Activated B cell treated with CpG ODN at 0.5 μM for 24 hours (primary cell): ENCODE measurements at regions not wholly inside any gene's neighbourhood (a gene's known extent, or its start where the extent isn't known, plus 50 kb on each side); places are given as distances from the start of the nearest gene placed in this dataset.

Experiments used
- ATAC-seq: fragments of 200-7000 bp; cut with Tn5 transposase; one replicate; pipeline ENCODE4 v1.10.0; 2021; ENCODE audit warnings: low read depth, mild to moderate bottlenecking, moderate library complexity
- CTCF ChIA-PET: fragments of 350-600 bp; sonication (Branson Sonifier 250); formaldehyde crosslinking; loops from one replicate; lab custom pipeline; 2021; ENCODE audit warnings: antibody characterized with exemption; lab: Charles Lee
- POLR2A ChIA-PET: fragments of 350-600 bp; sonication (Branson Sonifier 250); formaldehyde crosslinking; loops from one replicate; lab custom pipeline; 2021; ENCODE audit warnings: antibody characterized with exemption; lab: Charles Lee
- DNase-seq: peaks from one replicate; pipeline ENCODE4 v3.0.0; 2022
- H3K27ac Mint-ChIP-seq: one replicate; pipeline ENCODE4 v1.8.0; 2020; ENCODE audit warnings: mixed read lengths
- H3K27me3 Mint-ChIP-seq: one replicate; pipeline ENCODE4 v1.8.0; 2021; ENCODE audit warnings: mixed read lengths
- H3K36me3 Mint-ChIP-seq: one replicate; pipeline ENCODE4 v1.8.0; 2021; ENCODE audit warnings: low read depth, mixed read lengths
- H3K4me1 Mint-ChIP-seq: one replicate; pipeline ENCODE4 v1.8.0; 2021; ENCODE audit warnings: mixed read lengths
- H3K4me3 Mint-ChIP-seq: one replicate; pipeline ENCODE4 v1.8.0; 2020; ENCODE audit warnings: mild to moderate bottlenecking, mixed read lengths
- H3K9me3 Mint-ChIP-seq: one replicate; pipeline ENCODE4 v1.8.0; 2020; ENCODE audit warnings: mixed read lengths
- CTCF ChIP-seq: fragments of 200-600 bp; IDR thresholded peaks from one replicate; pipeline ENCODE4 v1.8.0; 2022; ENCODE audit warnings: antibody characterized with exemption, mild to moderate bottlenecking
- intact Hi-C: fragments of 100-400 bp; cut with micrococcal nuclease; formaldehyde crosslinking; loops from one replicate; pipeline ENCODE4 v1.15.1; 2024

GRCh38 chr18:10047237-10047636 lies 133.4 kb downstream of the VAPA start:
- H3K36me3 Mint-ChIP-seq: no peaks in the 10 kb centered on the region
- H3K4me1 Mint-ChIP-seq: no peaks in the 10 kb centered on the region
- TF ChIP-seq CTCF: no peak
- DNase-seq (no peak), ATAC-seq (no peak)
- intact Hi-C loops: no loop called here
- no peak overlapping the region for H3K27ac Mint-ChIP-seq
- H3K9me3 Mint-ChIP-seq: peaks cover 8% of the 10 kb centered on the region
- ChIA-PET CTCF (no interaction called here), POLR2A (no interaction called here)
- no peaks in the 10 kb centered on the region for H3K27me3 Mint-ChIP-seq
- no peak overlapping the region for H3K4me3 Mint-ChIP-seq

GRCh38 chr18:10049747-10050146 lies 135.9 kb downstream of the VAPA start:
- no peak overlapping the region for H3K27ac Mint-ChIP-seq
- no peaks in the 10 kb centered on the region for H3K9me3 Mint-ChIP-seq
- ChIA-PET CTCF (no interaction called here), POLR2A (no interaction called here)
- DNase-seq: no peak
- H3K27me3 Mint-ChIP-seq: no peaks in the 10 kb centered on the region
- H3K4me1 Mint-ChIP-seq: no peaks in the 10 kb centered on the region
- no peaks in the 10 kb centered on the region for H3K36me3 Mint-ChIP-seq
- no peak for TF ChIP-seq CTCF
- ATAC-seq: no peak
- intact Hi-C loops: no loop called here
- H3K4me3 Mint-ChIP-seq: no peak overlapping the region

GRCh38 chr18:10050956-10051355 lies 137.1 kb downstream of the VAPA start:
- Mint-ChIP-seq H3K36me3 (no peaks in the 10 kb centered on the region), H3K27me3 (no peaks in the 10 kb centered on the region), H3K4me1 (no peaks in the 10 kb centered on the region), H3K27ac (no peak overlapping the region), H3K9me3 (no peaks in the 10 kb centered on the region), H3K4me3 (no peak overlapping the region)
- CTCF ChIA-PET: no interaction called here
- no peak for DNase-seq
- no peak for TF ChIP-seq CTCF
- POLR2A ChIA-PET: no interaction called here
- intact Hi-C loops: no loop called here
- no peak for ATAC-seq

- peaks cover 3% of the 10 kb centered on the region for H3K4me1 Mint-ChIP-seq
- H3K27ac Mint-ChIP-seq: no peak overlapping the region
- DNase-seq (no peak), ATAC-seq (no peak)
- no peak overlapping the region for H3K4me3 Mint-ChIP-seq
- H3K27me3 Mint-ChIP-seq: no peaks in the 10 kb centered on the region
- intact Hi-C loops: no loop called here
- ChIA-PET POLR2A (no interaction called here), CTCF (no interaction called here)
- no peak for TF ChIP-seq CTCF
- no peaks in the 10 kb centered on the region for H3K9me3 Mint-ChIP-seq
- no peaks in the 10 kb centered on the region for H3K36me3 Mint-ChIP-seq
Measured at GRCh38 chr18:10051877-10052631, 138.2 kb downstream of the VAPA start.

- Mint-ChIP-seq H3K27me3 (no peaks in the 10 kb centered on the region), H3K4me3 (no peak overlapping the region), H3K27ac (no peak overlapping the region), H3K36me3 (no peaks in the 10 kb centered on the region), H3K9me3 (no peaks in the 10 kb centered on the region), H3K4me1 (peaks cover 12% of the 10 kb centered on the region)
- ChIA-PET CTCF (no interaction called here), POLR2A (no interaction called here)
- no peak for TF ChIP-seq CTCF
- intact Hi-C loops: no loop called here
- DNase-seq (no peak), ATAC-seq (no peak)
Measured at GRCh38 chr18:10052871-10053270, 139.1 kb downstream of the VAPA start.
